ENCODE measurements at regions not wholly inside any gene's neighbourhood (a gene's known extent, or its start where the extent isn't known, plus 50 kb on each side); places are given as distances from the start of the nearest gene placed in this dataset.

DNA sequence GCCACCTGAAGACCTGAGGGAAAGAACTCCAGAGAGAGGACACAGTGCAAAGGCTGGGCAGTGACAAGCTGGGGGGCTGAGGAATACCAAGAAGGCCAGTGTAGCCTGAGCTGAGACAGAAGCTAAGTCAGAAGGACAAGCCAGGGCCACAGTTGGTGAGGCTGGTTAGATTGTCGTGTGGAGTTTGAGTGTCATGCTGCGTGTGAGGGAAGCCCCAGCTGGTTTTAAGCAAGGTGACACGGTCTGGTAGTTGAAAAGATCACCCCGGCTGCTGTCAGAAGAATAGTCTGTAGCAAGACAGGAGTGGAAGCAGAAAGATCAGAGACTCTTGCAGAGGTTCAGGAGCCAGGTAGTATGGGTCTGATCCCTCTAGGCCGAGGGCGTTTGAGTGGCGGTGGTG is 50.6 kb upstream of the RMDN2 start:
- Histone ChIP-seq H3K4me1 (ENCODE audit: insufficient read depth, low read length) (peaks cover 35% of the 10 kb centered on the region), H2AFZ (ENCODE audit: low read length) (no peak overlapping the region), H3K27ac (ENCODE audit: low read depth, low read length) (no peak overlapping the region), H4K20me1 (ENCODE audit: insufficient read depth, low read length) (no peaks in the 10 kb centered on the region), H3K4me2 (ENCODE audit: insufficient read depth, low read length) (no peak overlapping the region), H3K27me3 (ENCODE audit: insufficient read depth, low read length) (no peaks in the 10 kb centered on the region), H3K9me3 (ENCODE audit: low read depth, low read length) (no peaks in the 10 kb centered on the region), H3K4me3 (ENCODE audit: insufficient read depth, low read length) (no peak overlapping the region), H3K79me2 (ENCODE audit: insufficient read depth, low read length) (no peaks in the 10 kb centered on the region), H3K36me3 (ENCODE audit: insufficient read depth, low read length) (no peaks in the 10 kb centered on the region)
- TF ChIP-seq CTCF (IDR thresholded peaks at IDR 0.05; ENCODE audit: extremely low read depth, low read depth, low read length) = no peak
- DNase-seq (ENCODE audit: insufficient read length, low spot score, missing footprints) = no peak
